Ureter (tissue), 1 donor: ENCODE measurements at regions not wholly inside any gene's neighbourhood (a gene's known extent, or its start where the extent isn't known, plus 50 kb on each side); places are given as distances from the start of the nearest gene placed in this dataset.
"Not testable (repeated sequence)": the region's sequence is repeated elsewhere in the genome, so short reads cannot be mapped to it uniquely, and the experiment has no call there.

ENCODE experiments used
- DNase-seq: peaks from one replicate; pipeline ENCODE4 v3.0.0-alpha.2; 2020; ENCODE audit warnings: low spot score
- donor health status: DM: yes; HTN: yes; CAD: no.

GRCh38 chr5:6321078-6321477 lies 57.3 kb downstream of the MED10 start:
- DNase-seq, result peak; percentile 6

- DNase-seq, result no peak
Observed at GRCh38 chr5:6319116-6319515, 59.2 kb downstream of the MED10 start.

- no peak for DNase-seq
Observed at GRCh38 chr5:6317116-6317798, 61.1 kb downstream of the MED10 start.

- DNase-seq, result no peak
Observed at GRCh38 chr5:6315580-6315979, 62.8 kb downstream of the MED10 start.

- DNase-seq, result no peak
Observed at GRCh38 chr5:6311568-6312501, 66.5 kb downstream of the MED10 start.

GRCh38 chr5:6309949-6310348 lies 68.4 kb downstream of the MED10 start:
- DNase-seq, result no peak

GRCh38 chr5:6308683-6309082 lies 69.7 kb downstream of the MED10 start:
- DNase-seq, result no peak

- no peak for DNase-seq
Observed at GRCh38 chr5:6307304-6307703, 71.0 kb downstream of the MED10 start.

- no peak for DNase-seq
Observed at GRCh38 chr5:6305853-6306252, 72.5 kb downstream of the MED10 start.

- no peak for DNase-seq
Observed at GRCh38 chr5:6302684-6303083, 75.7 kb downstream of the MED10 start.

- no peak for DNase-seq
Observed at GRCh38 chr5:6302075-6302474, 76.3 kb downstream of the MED10 start.

- no peak for DNase-seq
Observed at GRCh38 chr5:6296524-6296923, 81.8 kb downstream of the MED10 start.

- no peak for DNase-seq
Observed at GRCh38 chr5:6291961-6292360, 86.4 kb downstream of the MED10 start.

- no peak for DNase-seq
Observed at GRCh38 chr5:6289239-6289638, 89.1 kb downstream of the MED10 start.

GRCh38 chr5:6287176-6287575 lies 91.2 kb downstream of the MED10 start:
- DNase-seq, result no peak

- DNase-seq, result no peak
Observed at GRCh38 chr5:6286404-6286803, 91.9 kb downstream of the MED10 start.

- DNase-seq, result not testable (repeated sequence)
Observed at GRCh38 chr5:6284491-6284890, 93.9 kb downstream of the MED10 start.

GRCh38 chr5:6282352-6282751 lies 96.0 kb downstream of the MED10 start:
- DNase-seq, result no peak

- DNase-seq, result no peak
Observed at GRCh38 chr5:6281818-6282217, 96.5 kb downstream of the MED10 start.

GRCh38 chr5:6280425-6281100 lies 97.8 kb downstream of the MED10 start:
- DNase-seq, result no peak

GRCh38 chr5:6279607-6280006 lies 98.7 kb downstream of the MED10 start:
- no peak for DNase-seq

GRCh38 chr5:6274846-6275543 lies 103.4 kb downstream of the MED10 start:
- DNase-seq, result no peak
